ENCODE measurements at regions not wholly inside any gene's neighbourhood (a gene's known extent, or its start where the extent isn't known, plus 50 kb on each side); places are given as distances from the start of the nearest gene placed in this dataset.

- no peak overlapping the region for H2AFZ ChIP-seq (ENCODE audit: low read length)
- no peaks in the 10 kb centered on the region for H3K9me3 ChIP-seq (ENCODE audit: control insufficient read depth, low read depth, low read length)
- no peak overlapping the region; the same call in 1 of the 2 replicates for H3K14ac ChIP-seq (ENCODE audit: insufficient read depth, low read length)
- Mint-ChIP-seq H3K9me3 (peaks cover 0 to 2% of the 10 kb centered on the region in 2 experiments; a peak in 1 of 5 replicates), H3K27me3 (ENCODE audit: low read depth) (peaks cover 39% of the 10 kb centered on the region), H3K36me3 (ENCODE audit: insufficient read depth in 1 of 3, low read depth in 3 of 3) (no peaks in the 10 kb centered on the region), H3K4me3 (no peak overlapping the region), H3K27ac (no peak overlapping the region), H3K4me1 (no peaks in the 10 kb centered on the region)
- H3K4me2 ChIP-seq (ENCODE audit: insufficient read depth, insufficient read length, low read length) = no peak overlapping the region
- DNase-seq = no peak
- no peak overlapping the region for H3K18ac ChIP-seq (ENCODE audit: insufficient read length, low read depth, low read length)
- H4K20me1 ChIP-seq (ENCODE audit: control insufficient read depth, insufficient read depth, insufficient read length) = no peaks in the 10 kb centered on the region
- no peak overlapping the region for H2BK15ac ChIP-seq (ENCODE audit: low read depth, low read length)
- no peak overlapping the region for H2BK12ac ChIP-seq (ENCODE audit: insufficient read length, low read depth, low read length)
- no peak overlapping the region for H2BK5ac ChIP-seq (ENCODE audit: insufficient read length, low read length)
- H3K27me3 ChIP-seq (ENCODE audit: insufficient read depth, low read length) = 0 out of 2 replicates have a peak, but pooled peaks cover 2% of the 10 kb centered on the region
- no peaks in the 10 kb centered on the region for H3K79me1 ChIP-seq (ENCODE audit: insufficient read depth, low read depth, low read length, poor library complexity, severe bottlenecking)
- no peak overlapping the region for H4K5ac ChIP-seq (ENCODE audit: insufficient read length, low read depth, low read length)
- TF ChIP-seq CTCF (conservative IDR thresholded peaks at IDR 0.05) = no peak
- H3T11ph ChIP-seq (ENCODE audit: low read length) = no peak overlapping the region
- H2BK120ac ChIP-seq (ENCODE audit: low read depth, low read length, poor library complexity, severe bottlenecking) = no peak overlapping the region
- H4K91ac ChIP-seq (ENCODE audit: insufficient read length, low read depth, low read length) = no peak overlapping the region
- no peak overlapping the region for H3K4ac ChIP-seq (ENCODE audit: low read depth, low read length)
- H3K23me2 ChIP-seq (ENCODE audit: insufficient read length, low read depth, low read length, poor library complexity, severe bottlenecking) = no peaks in the 10 kb centered on the region
- no peak overlapping the region for H3K27ac ChIP-seq (ENCODE audit: insufficient read length, low read depth, low read length)
- H3K23ac ChIP-seq (ENCODE audit: insufficient read length, low read depth, low read length) = no peak overlapping the region
- H4K8ac ChIP-seq (replicated peaks; ENCODE audit: insufficient read length, low read depth, low read length) = no peak overlapping the region
- H3K9ac ChIP-seq (ENCODE audit: extremely low read depth, insufficient read length, low read length) = no peak overlapping the region
- WGBS (ENCODE audit: extremely low coverage, insufficient read length, low lambda C conversion rate) = no CpG with 5 or more reads among the region's 1 CpG
- H2AK5ac ChIP-seq (ENCODE audit: insufficient read length, low read length) = no peak overlapping the region
- H3K56ac ChIP-seq (ENCODE audit: insufficient read length, low read depth, low read length) = no peak overlapping the region
- no peak overlapping the region for H2BK20ac ChIP-seq (ENCODE audit: low read depth, low read length, poor library complexity, severe bottlenecking)
- no peaks in the 10 kb centered on the region for H3K4me1 ChIP-seq (ENCODE audit: insufficient read depth, low read length)
- no peaks in the 10 kb centered on the region for H3K79me2 ChIP-seq (ENCODE audit: insufficient read depth, low read length)
Measured at GRCh38 chr12:107478881-107479280, 206.7 kb upstream of the PWP1 start.

All from H9 (cell line).